Fibroblast of mammary gland (primary cell): ENCODE measurements at regions not wholly inside any gene's neighbourhood (a gene's known extent, or its start where the extent isn't known, plus 50 kb on each side); places are given as distances from the start of the nearest gene placed in this dataset.

ENCODE experiments used
- DNase-seq: peaks from one replicate; pipeline ENCODE4 v3.0.0-alpha.2; 2010; ENCODE audit warnings: low read depth
- H3K4me3 ChIP-seq: 2 replicates; pipeline ENCODE4 v1.5.1; 2011; ENCODE audit warnings: low read depth, mild to moderate bottlenecking, low read length, moderate library complexity; ENCODE audit not compliant: control insufficient read depth
- TF ChIP-seq, protein P1 (sequence below): conservative IDR thresholded peaks from 2 replicates; pipeline ENCODE4 v1.5.1; 2011; ENCODE audit warnings: low read depth, low read length, inconsistent platforms; ENCODE audit not compliant: control insufficient read depth, insufficient read depth

DNA sequence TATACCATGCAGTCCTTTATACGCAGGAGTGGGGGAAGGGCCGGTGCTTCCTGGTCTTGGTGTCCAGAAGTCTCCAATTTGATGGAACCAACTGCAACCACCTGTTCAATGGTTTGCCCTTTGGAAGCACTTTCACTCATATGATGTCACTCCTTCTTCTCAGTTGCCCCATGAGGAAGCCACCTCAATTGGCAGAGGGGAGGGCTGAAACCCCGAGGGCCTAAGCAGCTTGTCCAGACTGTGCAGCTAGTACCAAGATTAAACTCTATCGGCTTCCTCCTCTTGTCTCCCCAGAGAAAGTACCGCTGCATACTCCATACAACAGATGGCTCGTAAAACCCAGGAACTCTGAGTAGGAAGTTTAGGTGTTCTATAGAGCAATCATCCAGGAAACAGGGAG, 789.4 kb downstream of the TYW1 start:
- no peak for DNase-seq
- TF ChIP-seq, protein P1, sequence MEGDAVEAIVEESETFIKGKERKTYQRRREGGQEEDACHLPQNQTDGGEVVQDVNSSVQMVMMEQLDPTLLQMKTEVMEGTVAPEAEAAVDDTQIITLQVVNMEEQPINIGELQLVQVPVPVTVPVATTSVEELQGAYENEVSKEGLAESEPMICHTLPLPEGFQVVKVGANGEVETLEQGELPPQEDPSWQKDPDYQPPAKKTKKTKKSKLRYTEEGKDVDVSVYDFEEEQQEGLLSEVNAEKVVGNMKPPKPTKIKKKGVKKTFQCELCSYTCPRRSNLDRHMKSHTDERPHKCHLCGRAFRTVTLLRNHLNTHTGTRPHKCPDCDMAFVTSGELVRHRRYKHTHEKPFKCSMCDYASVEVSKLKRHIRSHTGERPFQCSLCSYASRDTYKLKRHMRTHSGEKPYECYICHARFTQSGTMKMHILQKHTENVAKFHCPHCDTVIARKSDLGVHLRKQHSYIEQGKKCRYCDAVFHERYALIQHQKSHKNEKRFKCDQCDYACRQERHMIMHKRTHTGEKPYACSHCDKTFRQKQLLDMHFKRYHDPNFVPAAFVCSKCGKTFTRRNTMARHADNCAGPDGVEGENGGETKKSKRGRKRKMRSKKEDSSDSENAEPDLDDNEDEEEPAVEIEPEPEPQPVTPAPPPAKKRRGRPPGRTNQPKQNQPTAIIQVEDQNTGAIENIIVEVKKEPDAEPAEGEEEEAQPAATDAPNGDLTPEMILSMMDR = no peak

DNA sequence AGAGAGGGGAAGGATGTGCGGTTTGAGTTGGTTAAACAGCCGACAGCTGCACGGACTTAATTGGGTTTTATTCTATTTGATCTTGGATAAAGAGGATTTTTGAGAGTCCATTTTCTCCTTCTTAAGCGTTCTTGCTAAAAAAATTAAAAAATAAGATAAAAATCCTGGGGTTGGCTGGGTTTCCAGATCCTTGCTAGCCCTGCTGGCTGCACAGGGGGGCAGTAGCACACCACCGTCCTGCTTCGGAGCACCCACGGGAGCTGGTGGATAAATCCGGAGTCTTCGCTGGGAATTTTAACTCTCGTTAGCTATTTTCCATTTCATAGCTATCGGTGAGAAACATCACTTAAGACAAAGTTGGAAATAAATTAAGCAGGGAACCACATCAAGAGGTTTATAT, 792.0 kb downstream of the TYW1 start:
- peak; percentile 42 for DNase-seq
- no peak overlapping the region for H3K4me3 ChIP-seq
- TF ChIP-seq, protein P1 = peak; percentile 67

More for the DNA sequence above, 789.4 kb downstream of the TYW1 start:
- no peak overlapping the region for H3K4me3 ChIP-seq

DNA sequence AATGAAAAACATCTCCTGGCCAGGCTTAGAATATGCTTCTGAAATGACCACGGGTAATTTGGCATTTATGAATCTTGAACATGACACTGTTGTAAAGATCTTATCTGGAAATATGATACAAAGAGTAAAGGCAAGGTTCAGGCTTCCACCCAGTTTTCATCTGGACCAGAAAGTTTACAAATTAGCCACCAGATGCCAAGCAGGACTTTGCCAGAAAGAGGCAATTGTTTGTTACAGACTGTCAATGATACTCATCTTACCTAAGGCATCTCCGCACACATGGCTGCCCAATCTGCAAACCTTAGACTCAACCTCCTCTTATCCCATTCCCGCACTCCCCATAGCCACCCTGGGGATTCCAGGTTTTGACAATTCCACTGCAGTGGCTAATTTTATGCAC, 795.3 kb downstream of the TYW1 start:
- H3K4me3 ChIP-seq = no peak overlapping the region
- TF ChIP-seq, protein P1 = no peak
- DNase-seq = no peak

DNA sequence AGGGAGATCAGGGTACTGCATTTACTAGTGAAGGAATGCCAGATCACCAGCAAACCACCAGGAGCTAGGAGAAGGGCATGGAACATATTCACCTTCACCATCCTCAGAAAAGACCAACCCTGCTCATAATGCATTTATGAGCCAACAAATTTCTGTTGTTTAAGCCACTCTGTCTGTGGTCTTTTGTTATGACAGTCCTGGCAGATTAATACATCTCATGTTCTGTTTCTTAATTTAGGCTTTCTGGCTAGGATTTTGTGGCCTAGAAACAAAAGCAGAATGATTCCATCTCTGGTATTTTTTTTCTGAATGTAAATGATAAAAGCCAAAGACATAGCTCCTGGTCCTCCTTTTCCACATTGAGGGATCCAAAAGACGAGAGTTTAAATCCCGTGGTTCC, 797.9 kb downstream of the TYW1 start:
- DNase-seq = no peak
- TF ChIP-seq, protein P1 = no peak

DNA sequence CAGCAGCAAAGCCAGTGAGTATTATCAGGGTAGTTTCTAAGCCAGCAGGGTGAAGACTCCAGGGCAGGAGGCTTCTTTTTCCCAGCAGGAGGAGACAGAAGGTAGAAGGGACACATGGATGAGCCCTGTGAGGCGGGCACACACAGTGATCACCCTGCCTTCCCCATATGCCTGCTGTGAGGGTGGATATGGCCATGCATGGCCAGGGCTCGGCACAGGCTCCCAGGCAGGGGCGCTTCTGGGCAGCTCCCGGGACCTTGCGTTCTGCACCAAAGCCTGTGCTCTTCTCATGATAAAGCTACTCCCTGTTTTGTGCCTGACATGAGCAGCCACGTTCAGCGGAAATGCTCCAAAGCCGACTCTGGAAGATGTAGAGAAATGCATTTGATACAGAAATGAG, 807.2 kb downstream of the TYW1 start:
- TF ChIP-seq, protein P1 = no peak
- no peak overlapping the region for H3K4me3 ChIP-seq
- DNase-seq = no peak

More for the DNA sequence above, 797.9 kb downstream of the TYW1 start:
- no peak overlapping the region for H3K4me3 ChIP-seq

DNA sequence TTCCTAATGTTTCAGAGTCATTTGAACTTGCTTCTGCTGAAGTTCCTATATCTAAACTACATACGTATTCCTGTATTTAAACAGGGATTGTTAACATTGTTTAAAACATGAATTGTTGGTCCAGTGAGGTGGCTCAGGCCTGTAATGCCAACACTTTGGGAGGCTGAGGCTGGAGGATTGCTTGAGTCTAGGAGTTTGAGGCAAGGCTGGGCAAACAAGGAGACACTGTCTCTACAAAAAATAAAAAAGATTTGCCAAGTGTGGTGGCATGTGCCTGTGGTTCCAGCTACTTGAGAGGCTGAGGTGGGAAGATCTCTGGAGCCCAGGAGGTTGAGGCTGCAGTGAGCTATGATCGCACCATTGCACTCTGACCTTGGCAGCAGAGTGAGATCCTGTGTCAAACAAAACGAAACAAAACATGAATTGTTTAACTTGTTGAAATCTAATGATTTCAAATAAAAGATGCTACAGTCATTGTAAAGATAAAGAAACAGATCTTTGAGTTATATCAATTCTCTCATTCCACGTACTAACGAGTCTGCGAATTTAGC, 809.4 kb downstream of the TYW1 start:
- no peak overlapping the region for H3K4me3 ChIP-seq
- no peak for DNase-seq
- TF ChIP-seq, protein P1 = no peak

DNA sequence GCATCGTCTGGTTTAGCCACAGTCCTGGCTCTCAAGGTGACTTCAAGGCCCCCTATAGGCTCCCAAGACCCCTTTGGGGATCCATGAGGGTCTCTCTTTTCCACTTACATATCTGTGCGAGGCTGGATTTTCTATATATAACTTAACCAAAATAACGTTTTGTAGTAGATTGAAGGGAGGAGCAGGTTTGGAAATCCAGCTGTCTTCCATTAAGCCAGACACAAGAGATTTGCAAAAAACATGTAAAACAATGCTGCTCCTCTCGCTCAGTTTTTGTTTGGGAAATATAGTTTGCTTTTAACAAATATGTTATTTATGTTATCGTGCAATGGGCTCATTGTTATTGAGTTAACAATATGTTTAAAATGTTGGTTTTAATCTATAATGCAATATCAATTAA, 811.2 kb downstream of the TYW1 start:
- H3K4me3 ChIP-seq = no peak overlapping the region
- TF ChIP-seq, protein P1 = no peak
- DNase-seq = no peak
